ENCODE measurements at regions not wholly inside any gene's neighbourhood (a gene's known extent, or its start where the extent isn't known, plus 50 kb on each side); places are given as distances from the start of the nearest gene placed in this dataset.

DNA sequence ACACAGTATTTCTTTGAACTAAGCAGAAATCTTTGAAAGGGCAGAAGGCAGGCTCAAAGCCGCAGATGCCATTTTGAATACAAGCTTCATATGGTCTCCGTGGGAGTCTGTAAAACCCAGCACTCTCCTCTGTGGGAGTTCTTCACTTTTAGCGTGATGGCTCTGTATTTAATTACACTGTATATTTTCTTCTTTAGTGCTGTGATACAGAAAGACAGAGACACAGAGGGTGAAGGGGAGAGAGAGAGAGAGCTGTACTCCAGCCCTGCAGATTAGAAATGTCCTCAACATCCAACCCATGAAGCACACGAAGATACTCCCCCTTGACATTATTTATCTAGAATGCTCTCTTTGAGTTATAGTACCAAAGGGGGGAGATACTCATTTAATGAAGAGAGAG lies 752.6 kb upstream of the NR2F2 start (continued):
- TF ChIP-seq, protein P1, sequence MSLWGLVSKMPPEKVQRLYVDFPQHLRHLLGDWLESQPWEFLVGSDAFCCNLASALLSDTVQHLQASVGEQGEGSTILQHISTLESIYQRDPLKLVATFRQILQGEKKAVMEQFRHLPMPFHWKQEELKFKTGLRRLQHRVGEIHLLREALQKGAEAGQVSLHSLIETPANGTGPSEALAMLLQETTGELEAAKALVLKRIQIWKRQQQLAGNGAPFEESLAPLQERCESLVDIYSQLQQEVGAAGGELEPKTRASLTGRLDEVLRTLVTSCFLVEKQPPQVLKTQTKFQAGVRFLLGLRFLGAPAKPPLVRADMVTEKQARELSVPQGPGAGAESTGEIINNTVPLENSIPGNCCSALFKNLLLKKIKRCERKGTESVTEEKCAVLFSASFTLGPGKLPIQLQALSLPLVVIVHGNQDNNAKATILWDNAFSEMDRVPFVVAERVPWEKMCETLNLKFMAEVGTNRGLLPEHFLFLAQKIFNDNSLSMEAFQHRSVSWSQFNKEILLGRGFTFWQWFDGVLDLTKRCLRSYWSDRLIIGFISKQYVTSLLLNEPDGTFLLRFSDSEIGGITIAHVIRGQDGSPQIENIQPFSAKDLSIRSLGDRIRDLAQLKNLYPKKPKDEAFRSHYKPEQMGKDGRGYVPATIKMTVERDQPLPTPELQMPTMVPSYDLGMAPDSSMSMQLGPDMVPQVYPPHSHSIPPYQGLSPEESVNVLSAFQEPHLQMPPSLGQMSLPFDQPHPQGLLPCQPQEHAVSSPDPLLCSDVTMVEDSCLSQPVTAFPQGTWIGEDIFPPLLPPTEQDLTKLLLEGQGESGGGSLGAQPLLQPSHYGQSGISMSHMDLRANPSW (CRISPR knock-in tag; conservative IDR thresholded peaks at IDR 0.05; ENCODE audit: low read depth): no peak
- no peak for TF ChIP-seq JUN (CRISPR knock-in tag; IDR thresholded peaks at IDR 0.05)
- TF ChIP-seq, protein P2, sequence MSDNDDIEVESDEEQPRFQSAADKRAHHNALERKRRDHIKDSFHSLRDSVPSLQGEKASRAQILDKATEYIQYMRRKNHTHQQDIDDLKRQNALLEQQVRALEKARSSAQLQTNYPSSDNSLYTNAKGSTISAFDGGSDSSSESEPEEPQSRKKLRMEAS (CRISPR knock-in tag; IDR thresholded peaks at IDR 0.05): no peak
- TF ChIP-seq, protein P3, sequence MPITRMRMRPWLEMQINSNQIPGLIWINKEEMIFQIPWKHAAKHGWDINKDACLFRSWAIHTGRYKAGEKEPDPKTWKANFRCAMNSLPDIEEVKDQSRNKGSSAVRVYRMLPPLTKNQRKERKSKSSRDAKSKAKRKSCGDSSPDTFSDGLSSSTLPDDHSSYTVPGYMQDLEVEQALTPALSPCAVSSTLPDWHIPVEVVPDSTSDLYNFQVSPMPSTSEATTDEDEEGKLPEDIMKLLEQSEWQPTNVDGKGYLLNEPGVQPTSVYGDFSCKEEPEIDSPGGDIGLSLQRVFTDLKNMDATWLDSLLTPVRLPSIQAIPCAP (CRISPR knock-in tag; IDR thresholded peaks at IDR 0.05): no peak
- TF ChIP-seq, protein P4, sequence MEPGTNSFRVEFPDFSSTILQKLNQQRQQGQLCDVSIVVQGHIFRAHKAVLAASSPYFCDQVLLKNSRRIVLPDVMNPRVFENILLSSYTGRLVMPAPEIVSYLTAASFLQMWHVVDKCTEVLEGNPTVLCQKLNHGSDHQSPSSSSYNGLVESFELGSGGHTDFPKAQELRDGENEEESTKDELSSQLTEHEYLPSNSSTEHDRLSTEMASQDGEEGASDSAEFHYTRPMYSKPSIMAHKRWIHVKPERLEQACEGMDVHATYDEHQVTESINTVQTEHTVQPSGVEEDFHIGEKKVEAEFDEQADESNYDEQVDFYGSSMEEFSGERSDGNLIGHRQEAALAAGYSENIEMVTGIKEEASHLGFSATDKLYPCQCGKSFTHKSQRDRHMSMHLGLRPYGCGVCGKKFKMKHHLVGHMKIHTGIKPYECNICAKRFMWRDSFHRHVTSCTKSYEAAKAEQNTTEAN (CRISPR knock-in tag; IDR thresholded peaks at IDR 0.05): no peak
- TF ChIP-seq MXD4 (CRISPR knock-in tag; IDR thresholded peaks at IDR 0.05; ENCODE audit: borderline replicate concordance): no peak
- no peak for TF ChIP-seq FOXJ3 (CRISPR knock-in tag; IDR thresholded peaks at IDR 0.05; ENCODE audit: borderline replicate concordance)
- TF ChIP-seq NR1H2 (CRISPR knock-in tag; IDR thresholded peaks at IDR 0.05): no peak
- TF ChIP-seq FOXP1 (CRISPR knock-in tag; IDR thresholded peaks at IDR 0.05; ENCODE audit: borderline replicate concordance): no peak
- TF ChIP-seq, protein P5, sequence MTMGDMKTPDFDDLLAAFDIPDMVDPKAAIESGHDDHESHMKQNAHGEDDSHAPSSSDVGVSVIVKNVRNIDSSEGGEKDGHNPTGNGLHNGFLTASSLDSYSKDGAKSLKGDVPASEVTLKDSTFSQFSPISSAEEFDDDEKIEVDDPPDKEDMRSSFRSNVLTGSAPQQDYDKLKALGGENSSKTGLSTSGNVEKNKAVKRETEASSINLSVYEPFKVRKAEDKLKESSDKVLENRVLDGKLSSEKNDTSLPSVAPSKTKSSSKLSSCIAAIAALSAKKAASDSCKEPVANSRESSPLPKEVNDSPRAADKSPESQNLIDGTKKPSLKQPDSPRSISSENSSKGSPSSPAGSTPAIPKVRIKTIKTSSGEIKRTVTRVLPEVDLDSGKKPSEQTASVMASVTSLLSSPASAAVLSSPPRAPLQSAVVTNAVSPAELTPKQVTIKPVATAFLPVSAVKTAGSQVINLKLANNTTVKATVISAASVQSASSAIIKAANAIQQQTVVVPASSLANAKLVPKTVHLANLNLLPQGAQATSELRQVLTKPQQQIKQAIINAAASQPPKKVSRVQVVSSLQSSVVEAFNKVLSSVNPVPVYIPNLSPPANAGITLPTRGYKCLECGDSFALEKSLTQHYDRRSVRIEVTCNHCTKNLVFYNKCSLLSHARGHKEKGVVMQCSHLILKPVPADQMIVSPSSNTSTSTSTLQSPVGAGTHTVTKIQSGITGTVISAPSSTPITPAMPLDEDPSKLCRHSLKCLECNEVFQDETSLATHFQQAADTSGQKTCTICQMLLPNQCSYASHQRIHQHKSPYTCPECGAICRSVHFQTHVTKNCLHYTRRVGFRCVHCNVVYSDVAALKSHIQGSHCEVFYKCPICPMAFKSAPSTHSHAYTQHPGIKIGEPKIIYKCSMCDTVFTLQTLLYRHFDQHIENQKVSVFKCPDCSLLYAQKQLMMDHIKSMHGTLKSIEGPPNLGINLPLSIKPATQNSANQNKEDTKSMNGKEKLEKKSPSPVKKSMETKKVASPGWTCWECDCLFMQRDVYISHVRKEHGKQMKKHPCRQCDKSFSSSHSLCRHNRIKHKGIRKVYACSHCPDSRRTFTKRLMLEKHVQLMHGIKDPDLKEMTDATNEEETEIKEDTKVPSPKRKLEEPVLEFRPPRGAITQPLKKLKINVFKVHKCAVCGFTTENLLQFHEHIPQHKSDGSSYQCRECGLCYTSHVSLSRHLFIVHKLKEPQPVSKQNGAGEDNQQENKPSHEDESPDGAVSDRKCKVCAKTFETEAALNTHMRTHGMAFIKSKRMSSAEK (CRISPR knock-in tag; IDR thresholded peaks at IDR 0.05; ENCODE audit: borderline replicate concordance): no peak

DNA sequence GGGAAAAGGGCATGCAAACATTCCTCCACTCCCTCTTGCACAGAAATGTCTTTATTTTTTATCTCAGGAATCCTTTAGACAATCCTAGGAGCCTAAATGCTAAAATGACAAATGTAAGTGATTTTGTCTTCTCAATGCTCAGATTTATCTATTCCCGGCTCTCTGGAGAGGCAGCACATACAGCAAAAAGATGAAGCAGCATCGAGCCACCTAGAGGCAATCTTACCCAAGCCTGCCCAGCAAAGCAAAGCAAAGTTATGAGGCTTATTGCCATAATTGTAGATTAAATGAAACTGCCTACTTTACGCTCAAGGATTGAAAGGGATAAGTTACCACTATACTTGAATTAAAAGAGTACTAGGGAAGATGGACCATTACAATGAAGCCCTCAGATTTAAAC lies 750.4 kb upstream of the NR2F2 start:
- H3K9me3 Mint-ChIP-seq: no peaks in the 10 kb centered on the region
- no peaks in the 10 kb centered on the region for H3K27me3 Mint-ChIP-seq (ENCODE audit: low read depth)
- H3K27ac Mint-ChIP-seq: no peak overlapping the region
- H3K4me1 Mint-ChIP-seq: no peaks in the 10 kb centered on the region
- DNase-seq (ENCODE audit: low spot score) (no peak), ATAC-seq (no peak)
- ChIA-PET CTCF (no interaction called here), POLR2A (no interaction called here)
- no peak overlapping the region for H3K4me3 Mint-ChIP-seq
- no peaks in the 10 kb centered on the region for H3K36me3 Mint-ChIP-seq
- no peak for TF ChIP-seq FOXJ3 (CRISPR knock-in tag; IDR thresholded peaks at IDR 0.05; ENCODE audit: borderline replicate concordance)
- TF ChIP-seq, protein P6, sequence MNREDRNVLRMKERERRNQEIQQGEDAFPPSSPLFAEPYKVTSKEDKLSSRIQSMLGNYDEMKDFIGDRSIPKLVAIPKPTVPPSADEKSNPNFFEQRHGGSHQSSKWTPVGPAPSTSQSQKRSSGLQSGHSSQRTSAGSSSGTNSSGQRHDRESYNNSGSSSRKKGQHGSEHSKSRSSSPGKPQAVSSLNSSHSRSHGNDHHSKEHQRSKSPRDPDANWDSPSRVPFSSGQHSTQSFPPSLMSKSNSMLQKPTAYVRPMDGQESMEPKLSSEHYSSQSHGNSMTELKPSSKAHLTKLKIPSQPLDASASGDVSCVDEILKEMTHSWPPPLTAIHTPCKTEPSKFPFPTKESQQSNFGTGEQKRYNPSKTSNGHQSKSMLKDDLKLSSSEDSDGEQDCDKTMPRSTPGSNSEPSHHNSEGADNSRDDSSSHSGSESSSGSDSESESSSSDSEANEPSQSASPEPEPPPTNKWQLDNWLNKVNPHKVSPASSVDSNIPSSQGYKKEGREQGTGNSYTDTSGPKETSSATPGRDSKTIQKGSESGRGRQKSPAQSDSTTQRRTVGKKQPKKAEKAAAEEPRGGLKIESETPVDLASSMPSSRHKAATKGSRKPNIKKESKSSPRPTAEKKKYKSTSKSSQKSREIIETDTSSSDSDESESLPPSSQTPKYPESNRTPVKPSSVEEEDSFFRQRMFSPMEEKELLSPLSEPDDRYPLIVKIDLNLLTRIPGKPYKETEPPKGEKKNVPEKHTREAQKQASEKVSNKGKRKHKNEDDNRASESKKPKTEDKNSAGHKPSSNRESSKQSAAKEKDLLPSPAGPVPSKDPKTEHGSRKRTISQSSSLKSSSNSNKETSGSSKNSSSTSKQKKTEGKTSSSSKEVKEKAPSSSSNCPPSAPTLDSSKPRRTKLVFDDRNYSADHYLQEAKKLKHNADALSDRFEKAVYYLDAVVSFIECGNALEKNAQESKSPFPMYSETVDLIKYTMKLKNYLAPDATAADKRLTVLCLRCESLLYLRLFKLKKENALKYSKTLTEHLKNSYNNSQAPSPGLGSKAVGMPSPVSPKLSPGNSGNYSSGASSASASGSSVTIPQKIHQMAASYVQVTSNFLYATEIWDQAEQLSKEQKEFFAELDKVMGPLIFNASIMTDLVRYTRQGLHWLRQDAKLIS (CRISPR knock-in tag; IDR thresholded peaks at IDR 0.05; ENCODE audit: borderline replicate concordance): no peak
- no peak for TF ChIP-seq FOXK1 (CRISPR knock-in tag; IDR thresholded peaks at IDR 0.05)
- TF ChIP-seq TEAD1 (CRISPR knock-in tag; IDR thresholded peaks at IDR 0.05): no peak
- TF ChIP-seq, protein P7, sequence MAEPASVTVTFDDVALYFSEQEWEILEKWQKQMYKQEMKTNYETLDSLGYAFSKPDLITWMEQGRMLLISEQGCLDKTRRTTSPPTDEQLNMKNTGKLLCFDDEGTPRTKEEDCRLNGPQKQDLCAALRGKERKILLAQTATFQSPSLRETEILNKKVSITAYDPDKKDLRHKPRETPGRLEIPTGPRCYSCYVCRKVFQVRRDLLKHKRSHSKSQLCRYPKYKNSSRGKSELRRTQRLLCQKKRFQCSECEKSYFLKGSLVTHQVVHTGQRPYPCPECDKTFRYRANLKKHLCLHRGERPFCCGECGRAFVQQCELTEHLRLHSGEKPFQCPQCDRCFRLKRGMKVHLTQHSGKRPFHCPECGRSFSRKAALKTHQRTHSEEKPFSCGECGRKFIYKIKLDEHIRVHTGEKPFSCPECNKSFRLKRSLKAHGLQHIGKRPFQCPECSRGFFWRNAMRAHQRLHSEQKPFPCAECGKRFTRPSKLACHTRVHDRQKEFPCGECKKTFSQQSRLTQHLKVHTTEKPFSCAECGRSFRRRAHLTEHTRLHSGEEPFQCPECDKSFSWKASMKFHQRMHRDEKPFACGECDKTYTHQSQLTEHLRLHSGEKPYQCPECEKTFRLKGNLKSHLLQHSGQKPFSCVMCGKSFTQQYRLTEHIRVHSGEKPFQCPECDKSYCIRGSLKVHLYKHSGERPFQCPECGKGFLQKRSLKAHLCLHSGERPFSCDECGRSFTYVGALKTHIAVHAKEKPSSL (CRISPR knock-in tag; conservative IDR thresholded peaks at IDR 0.05): no peak
- TF ChIP-seq, protein P8, sequence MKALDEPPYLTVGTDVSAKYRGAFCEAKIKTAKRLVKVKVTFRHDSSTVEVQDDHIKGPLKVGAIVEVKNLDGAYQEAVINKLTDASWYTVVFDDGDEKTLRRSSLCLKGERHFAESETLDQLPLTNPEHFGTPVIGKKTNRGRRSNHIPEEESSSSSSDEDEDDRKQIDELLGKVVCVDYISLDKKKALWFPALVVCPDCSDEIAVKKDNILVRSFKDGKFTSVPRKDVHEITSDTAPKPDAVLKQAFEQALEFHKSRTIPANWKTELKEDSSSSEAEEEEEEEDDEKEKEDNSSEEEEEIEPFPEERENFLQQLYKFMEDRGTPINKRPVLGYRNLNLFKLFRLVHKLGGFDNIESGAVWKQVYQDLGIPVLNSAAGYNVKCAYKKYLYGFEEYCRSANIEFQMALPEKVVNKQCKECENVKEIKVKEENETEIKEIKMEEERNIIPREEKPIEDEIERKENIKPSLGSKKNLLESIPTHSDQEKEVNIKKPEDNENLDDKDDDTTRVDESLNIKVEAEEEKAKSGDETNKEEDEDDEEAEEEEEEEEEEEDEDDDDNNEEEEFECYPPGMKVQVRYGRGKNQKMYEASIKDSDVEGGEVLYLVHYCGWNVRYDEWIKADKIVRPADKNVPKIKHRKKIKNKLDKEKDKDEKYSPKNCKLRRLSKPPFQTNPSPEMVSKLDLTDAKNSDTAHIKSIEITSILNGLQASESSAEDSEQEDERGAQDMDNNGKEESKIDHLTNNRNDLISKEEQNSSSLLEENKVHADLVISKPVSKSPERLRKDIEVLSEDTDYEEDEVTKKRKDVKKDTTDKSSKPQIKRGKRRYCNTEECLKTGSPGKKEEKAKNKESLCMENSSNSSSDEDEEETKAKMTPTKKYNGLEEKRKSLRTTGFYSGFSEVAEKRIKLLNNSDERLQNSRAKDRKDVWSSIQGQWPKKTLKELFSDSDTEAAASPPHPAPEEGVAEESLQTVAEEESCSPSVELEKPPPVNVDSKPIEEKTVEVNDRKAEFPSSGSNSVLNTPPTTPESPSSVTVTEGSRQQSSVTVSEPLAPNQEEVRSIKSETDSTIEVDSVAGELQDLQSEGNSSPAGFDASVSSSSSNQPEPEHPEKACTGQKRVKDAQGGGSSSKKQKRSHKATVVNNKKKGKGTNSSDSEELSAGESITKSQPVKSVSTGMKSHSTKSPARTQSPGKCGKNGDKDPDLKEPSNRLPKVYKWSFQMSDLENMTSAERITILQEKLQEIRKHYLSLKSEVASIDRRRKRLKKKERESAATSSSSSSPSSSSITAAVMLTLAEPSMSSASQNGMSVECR (CRISPR knock-in tag; IDR thresholded peaks at IDR 0.05; ENCODE audit: borderline replicate concordance): no peak
- no peak for TF ChIP-seq FOXP1 (CRISPR knock-in tag; IDR thresholded peaks at IDR 0.05; ENCODE audit: borderline replicate concordance)
